SK-N-SH treated with all-trans-retinoic acid at 6 μM for 48 hours (cell line): ENCODE measurements at regions not wholly inside any gene's neighbourhood (a gene's known extent, or its start where the extent isn't known, plus 50 kb on each side); places are given as distances from the start of the nearest gene placed in this dataset.

Experiments
- ATAC-seq: fragments of 200-7000 bp; cut with Tn5 transposase; 3 replicates; pipeline ENCODE4 v1.9.1; 2020; ENCODE audit warnings: mild to moderate bottlenecking, moderate library complexity
- ARNTL ChIP-seq: fragments of 450-650 bp; formaldehyde crosslinking; IDR thresholded peaks from 2 replicates; pipeline ENCODE4 v1.5.0; 2020; ENCODE audit warnings: low read depth, mild to moderate bottlenecking, moderate library complexity, borderline replicate concordance
- BACH2 ChIP-seq: fragments of 250-450 bp; sonication (Bioruptor Pico); IDR thresholded peaks from 2 replicates; pipeline ENCODE4 v1.9.0; 2021; ENCODE audit warnings: mild to moderate bottlenecking, borderline replicate concordance
- CSDC2 ChIP-seq: fragments of 250-450 bp; sonication (Bioruptor Pico); IDR thresholded peaks from 2 replicates; pipeline ENCODE4 v1.5.0; 2020; ENCODE audit warnings: mild to moderate bottlenecking, moderate library complexity
- CSRNP3 ChIP-seq: fragments of 250-450 bp; sonication (Bioruptor Pico); IDR thresholded peaks from 2 replicates; pipeline ENCODE4 v1.5.1; 2021; ENCODE audit warnings: mild to moderate bottlenecking, moderate library complexity
- ESRRG ChIP-seq: fragments of 250-450 bp; sonication (Bioruptor Pico); IDR thresholded peaks from 2 replicates; pipeline ENCODE4 v1.6.1; 2021; ENCODE audit warnings: mild to moderate bottlenecking
- GLIS3 ChIP-seq: fragments of 250-450 bp; sonication (Bioruptor Pico); IDR thresholded peaks from 2 replicates; pipeline ENCODE4 v1.5.0; 2020; ENCODE audit warnings: mild to moderate bottlenecking, moderate library complexity
- ISL1 ChIP-seq: fragments of 250-450 bp; sonication (Bioruptor Pico); IDR thresholded peaks from 2 replicates; pipeline ENCODE4 v2.1.2; 2022; ENCODE audit warnings: mild to moderate bottlenecking, moderate library complexity
- OSR1 ChIP-seq: fragments of 250-450 bp; sonication (Bioruptor Pico); IDR thresholded peaks from 2 replicates; pipeline ENCODE4 v1.8.0; 2022; ENCODE audit warnings: moderate library complexity, mild to moderate bottlenecking, inconsistent platforms
- PATZ1 ChIP-seq: fragments of 250-450 bp; sonication (Bioruptor Pico); IDR thresholded peaks from 2 replicates; pipeline ENCODE4 v1.8.0; 2020; ENCODE audit warnings: mild to moderate bottlenecking, moderate library complexity, borderline replicate concordance
- PPARA ChIP-seq: fragments of 250-450 bp; sonication (Bioruptor Pico); IDR thresholded peaks from 2 replicates; pipeline ENCODE4 v1.5.0; 2020; ENCODE audit warnings: mild to moderate bottlenecking, borderline replicate concordance
- RARB ChIP-seq: fragments of 250-450 bp; sonication (Bioruptor Pico); IDR thresholded peaks from 2 replicates; pipeline ENCODE4 v1.8.0; 2021; ENCODE audit warnings: mild to moderate bottlenecking, moderate library complexity
- SNAI2 ChIP-seq: fragments of 250-450 bp; sonication (Bioruptor Pico); IDR thresholded peaks from 2 replicates; pipeline ENCODE4 v1.5.0; 2020; ENCODE audit warnings: mild to moderate bottlenecking, moderate library complexity
- TCF4 ChIP-seq: fragments of 250-450 bp; sonication (Bioruptor Pico); IDR thresholded peaks from 2 replicates; pipeline ENCODE4 v1.8.0; 2021; ENCODE audit warnings: mild to moderate bottlenecking, moderate library complexity, borderline replicate concordance
- TOX ChIP-seq: fragments of 250-450 bp; sonication (Bioruptor Pico); IDR thresholded peaks from 2 replicates; pipeline ENCODE4 v1.8.0; 2021; ENCODE audit warnings: mild to moderate bottlenecking, moderate library complexity, borderline replicate concordance
- ZC3H10 ChIP-seq: fragments of 250-450 bp; sonication (Bioruptor Pico); IDR thresholded peaks from 2 replicates; pipeline ENCODE4 v1.5.1; 2021; ENCODE audit warnings: mild to moderate bottlenecking, moderate library complexity
- ZFP3 ChIP-seq: fragments of 250-450 bp; sonication (Bioruptor Pico); IDR thresholded peaks from 2 replicates; pipeline ENCODE4 v1.5.0; 2020; ENCODE audit warnings: mild to moderate bottlenecking, moderate library complexity
- ZFP30 ChIP-seq: fragments of 450-650 bp; formaldehyde crosslinking; IDR thresholded peaks from 2 replicates; pipeline ENCODE4 v1.5.0; 2022; ENCODE audit warnings: mild to moderate bottlenecking, moderate library complexity
- ZNF565 ChIP-seq: fragments of 450-650 bp; formaldehyde crosslinking; conservative IDR thresholded peaks from 2 replicates; pipeline ENCODE4 v1.5.0; 2020; ENCODE audit warnings: low read depth, mild to moderate bottlenecking, moderate library complexity
- ZNF70 ChIP-seq: fragments of 450-650 bp; formaldehyde crosslinking; IDR thresholded peaks from 2 replicates; pipeline ENCODE4 v1.5.0; 2020; ENCODE audit warnings: mild to moderate bottlenecking, moderate library complexity
- ZNF8 ChIP-seq: fragments of 450-650 bp; formaldehyde crosslinking; IDR thresholded peaks from 2 replicates; pipeline ENCODE4 v1.5.0; 2020; ENCODE audit warnings: mild to moderate bottlenecking, moderate library complexity
- TF ChIP-seq, protein P1 (sequence below): fragments of 250-450 bp; sonication (Bioruptor Pico); IDR thresholded peaks from 2 replicates; pipeline ENCODE4 v1.8.0; 2021; ENCODE audit warnings: low read depth, mild to moderate bottlenecking, moderate library complexity, borderline replicate concordance
- TF ChIP-seq, protein P2 (sequence below): fragments of 250-450 bp; sonication (Bioruptor Pico); IDR thresholded peaks from 2 replicates; pipeline ENCODE4 v1.5.0; 2020; ENCODE audit warnings: mild to moderate bottlenecking, moderate library complexity

- TF ChIP-seq ZNF8 (CRISPR knock-in tag) (no peak), TOX (CRISPR knock-in tag) (no peak), ISL1 (CRISPR knock-in tag) (no peak), PPARA (CRISPR knock-in tag) (no peak), PATZ1 (CRISPR knock-in tag) (no peak), ESRRG (no peak), ZC3H10 (CRISPR knock-in tag) (no peak), ZNF70 (CRISPR knock-in tag) (no peak), CSDC2 (CRISPR knock-in tag) (no peak)
- ATAC-seq, result no peak
These were observed 394.0 kb upstream of the KLF4 start for GRCh38 chr9:107883496-107884124.

- ATAC-seq, result no peak
- TF ChIP-seq, protein P1, sequence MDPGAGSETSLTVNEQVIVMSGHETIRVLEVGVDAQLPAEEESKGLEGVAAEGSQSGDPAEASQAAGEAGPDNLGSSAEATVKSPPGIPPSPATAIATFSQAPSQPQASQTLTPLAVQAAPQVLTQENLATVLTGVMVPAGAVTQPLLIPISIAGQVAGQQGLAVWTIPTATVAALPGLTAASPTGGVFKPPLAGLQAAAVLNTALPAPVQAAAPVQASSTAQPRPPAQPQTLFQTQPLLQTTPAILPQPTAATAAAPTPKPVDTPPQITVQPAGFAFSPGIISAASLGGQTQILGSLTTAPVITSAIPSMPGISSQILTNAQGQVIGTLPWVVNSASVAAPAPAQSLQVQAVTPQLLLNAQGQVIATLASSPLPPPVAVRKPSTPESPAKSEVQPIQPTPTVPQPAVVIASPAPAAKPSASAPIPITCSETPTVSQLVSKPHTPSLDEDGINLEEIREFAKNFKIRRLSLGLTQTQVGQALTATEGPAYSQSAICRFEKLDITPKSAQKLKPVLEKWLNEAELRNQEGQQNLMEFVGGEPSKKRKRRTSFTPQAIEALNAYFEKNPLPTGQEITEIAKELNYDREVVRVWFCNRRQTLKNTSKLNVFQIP (CRISPR knock-in tag), result no peak
- TF ChIP-seq ZFP3 (CRISPR knock-in tag) (no peak), ZNF8 (CRISPR knock-in tag) (no peak), TOX (CRISPR knock-in tag) (no peak), CSDC2 (CRISPR knock-in tag) (no peak), TCF4 (CRISPR knock-in tag) (no peak), ZFP30 (CRISPR knock-in tag) (no peak), CSRNP3 (CRISPR knock-in tag) (no peak), ZNF70 (CRISPR knock-in tag) (no peak), ARNTL (CRISPR knock-in tag) (no peak), ZNF565 (CRISPR knock-in tag) (no peak), GLIS3 (CRISPR knock-in tag) (no peak), RARB (CRISPR knock-in tag) (no peak), BACH2 (CRISPR knock-in tag) (no peak), OSR1 (CRISPR knock-in tag) (no peak), ISL1 (CRISPR knock-in tag) (no peak), ZC3H10 (CRISPR knock-in tag) (no peak), SNAI2 (CRISPR knock-in tag) (no peak), PPARA (CRISPR knock-in tag) (no peak)
- TF ChIP-seq, protein P2, sequence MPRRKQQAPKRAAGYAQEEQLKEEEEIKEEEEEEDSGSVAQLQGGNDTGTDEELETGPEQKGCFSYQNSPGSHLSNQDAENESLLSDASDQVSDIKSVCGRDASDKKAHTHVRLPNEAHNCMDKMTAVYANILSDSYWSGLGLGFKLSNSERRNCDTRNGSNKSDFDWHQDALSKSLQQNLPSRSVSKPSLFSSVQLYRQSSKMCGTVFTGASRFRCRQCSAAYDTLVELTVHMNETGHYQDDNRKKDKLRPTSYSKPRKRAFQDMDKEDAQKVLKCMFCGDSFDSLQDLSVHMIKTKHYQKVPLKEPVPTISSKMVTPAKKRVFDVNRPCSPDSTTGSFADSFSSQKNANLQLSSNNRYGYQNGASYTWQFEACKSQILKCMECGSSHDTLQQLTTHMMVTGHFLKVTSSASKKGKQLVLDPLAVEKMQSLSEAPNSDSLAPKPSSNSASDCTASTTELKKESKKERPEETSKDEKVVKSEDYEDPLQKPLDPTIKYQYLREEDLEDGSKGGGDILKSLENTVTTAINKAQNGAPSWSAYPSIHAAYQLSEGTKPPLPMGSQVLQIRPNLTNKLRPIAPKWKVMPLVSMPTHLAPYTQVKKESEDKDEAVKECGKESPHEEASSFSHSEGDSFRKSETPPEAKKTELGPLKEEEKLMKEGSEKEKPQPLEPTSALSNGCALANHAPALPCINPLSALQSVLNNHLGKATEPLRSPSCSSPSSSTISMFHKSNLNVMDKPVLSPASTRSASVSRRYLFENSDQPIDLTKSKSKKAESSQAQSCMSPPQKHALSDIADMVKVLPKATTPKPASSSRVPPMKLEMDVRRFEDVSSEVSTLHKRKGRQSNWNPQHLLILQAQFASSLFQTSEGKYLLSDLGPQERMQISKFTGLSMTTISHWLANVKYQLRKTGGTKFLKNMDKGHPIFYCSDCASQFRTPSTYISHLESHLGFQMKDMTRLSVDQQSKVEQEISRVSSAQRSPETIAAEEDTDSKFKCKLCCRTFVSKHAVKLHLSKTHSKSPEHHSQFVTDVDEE (CRISPR knock-in tag), result no peak
These were observed 392.2 kb upstream of the KLF4 start for GRCh38 chr9:107881626-107882300.

DNA sequence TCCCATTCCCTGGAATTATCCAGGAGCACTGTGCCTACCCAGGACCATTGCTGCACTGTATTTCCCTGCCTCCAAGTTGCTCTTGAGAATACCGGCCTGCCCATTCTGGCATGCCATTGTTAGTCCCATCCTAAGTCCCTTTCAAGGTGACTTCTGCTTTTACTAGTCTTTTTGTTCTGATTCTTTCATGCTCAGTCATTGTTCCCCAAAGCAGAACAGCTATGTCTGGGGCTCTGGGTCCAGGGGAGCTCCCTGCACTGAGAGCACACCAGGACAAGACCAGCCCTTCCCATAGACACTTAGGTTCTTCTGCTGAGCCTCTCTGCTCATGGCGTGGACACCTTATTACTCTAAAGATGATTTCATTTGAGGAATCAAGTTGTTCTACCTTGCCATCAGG is 388.9 kb upstream of the KLF4 start:
- ATAC-seq, result no peak
- TF ChIP-seq TOX (CRISPR knock-in tag) (no peak), ZNF8 (CRISPR knock-in tag) (no peak), ESRRG (no peak), GLIS3 (CRISPR knock-in tag) (no peak), PPARA (CRISPR knock-in tag) (no peak), CSRNP3 (CRISPR knock-in tag) (no peak), PATZ1 (CRISPR knock-in tag) (no peak), BACH2 (CRISPR knock-in tag) (no peak), ISL1 (CRISPR knock-in tag) (no peak)
